HuH-7 (cell line): ENCODE measurements at regions not wholly inside any gene's neighbourhood (a gene's known extent, or its start where the extent isn't known, plus 50 kb on each side); places are given as distances from the start of the nearest gene placed in this dataset.
"Not testable (repeated sequence)": the region's sequence is repeated elsewhere in the genome, so short reads cannot be mapped to it uniquely, and the experiment has no call there.

Source experiments
- DNase-seq: peaks from one replicate; pipeline ENCODE4 v3.0.0; 2011; ENCODE audit warnings: low spot score

DNA sequence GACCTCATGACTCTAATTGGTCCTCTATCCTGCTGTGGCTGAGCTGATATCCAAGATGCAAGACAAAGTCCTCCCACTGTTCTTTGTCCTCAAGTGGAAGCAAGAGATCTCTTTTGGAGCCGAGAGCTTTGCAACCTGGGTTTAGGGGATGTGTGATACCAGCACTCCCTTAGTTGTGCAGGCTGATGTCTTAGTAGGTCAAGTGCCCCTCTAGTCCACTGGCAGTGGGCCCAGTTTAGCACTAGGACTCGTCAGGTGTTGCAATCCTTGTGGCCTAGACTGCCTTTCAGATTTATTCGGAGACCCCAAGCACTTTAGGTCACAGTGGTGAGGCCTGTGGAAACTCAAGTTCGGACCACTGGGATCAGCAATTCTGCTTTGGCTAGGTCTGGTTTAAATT lies 64.0 kb downstream of the GPRASP3 start:
- no peak for DNase-seq

DNA sequence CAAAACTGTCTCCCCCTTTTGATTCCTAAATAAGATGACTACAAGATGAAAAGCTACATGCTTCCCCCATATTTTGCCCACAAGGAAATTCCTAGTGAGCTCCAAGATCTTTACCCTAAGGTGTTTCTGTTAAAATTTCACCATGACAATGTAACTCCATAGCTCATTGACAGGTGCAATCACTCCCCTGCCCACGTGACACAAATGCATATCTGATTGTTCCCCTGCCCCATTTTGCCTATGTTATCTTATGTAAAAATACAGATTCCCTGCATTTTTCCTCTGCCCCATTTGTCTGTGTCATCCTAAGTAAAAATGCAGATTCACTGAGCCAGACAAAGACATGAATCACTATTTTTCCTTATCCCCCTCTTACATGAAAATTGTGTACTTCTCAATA lies 66.7 kb downstream of the GPRASP3 start:
- no peak for DNase-seq

DNA sequence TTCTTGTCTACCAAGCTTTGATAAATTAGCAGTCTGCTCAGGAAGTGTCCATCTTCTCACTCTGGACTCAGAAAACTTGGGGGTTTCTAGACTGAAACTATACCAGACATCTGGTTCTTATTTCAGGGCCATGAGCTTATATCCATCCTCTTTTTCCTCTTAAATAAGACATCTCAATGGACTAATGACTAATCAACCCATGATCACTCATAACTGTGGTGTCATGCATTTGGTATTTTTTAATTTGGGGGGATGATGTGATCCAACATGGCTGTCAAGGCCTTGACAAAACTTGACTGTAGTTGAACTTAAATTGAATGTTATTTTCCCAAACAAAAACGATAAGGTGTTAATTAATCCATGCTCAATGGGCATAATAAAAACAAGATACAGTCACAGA lies 87.8 kb downstream of the GPRASP3 start:
- no peak for DNase-seq

- DNase-seq = not testable (repeated sequence)
Observed at GRCh38 chrX:102818269-102818668, 97.7 kb downstream of the GPRASP3 start.

GRCh38 chrX:102832661-102833060 lies 104.4 kb upstream of the RAB40AL start:
- no peak for DNase-seq

- no peak for DNase-seq
Observed at GRCh38 chrX:102833136-102833535, 103.9 kb upstream of the RAB40AL start.

DNA sequence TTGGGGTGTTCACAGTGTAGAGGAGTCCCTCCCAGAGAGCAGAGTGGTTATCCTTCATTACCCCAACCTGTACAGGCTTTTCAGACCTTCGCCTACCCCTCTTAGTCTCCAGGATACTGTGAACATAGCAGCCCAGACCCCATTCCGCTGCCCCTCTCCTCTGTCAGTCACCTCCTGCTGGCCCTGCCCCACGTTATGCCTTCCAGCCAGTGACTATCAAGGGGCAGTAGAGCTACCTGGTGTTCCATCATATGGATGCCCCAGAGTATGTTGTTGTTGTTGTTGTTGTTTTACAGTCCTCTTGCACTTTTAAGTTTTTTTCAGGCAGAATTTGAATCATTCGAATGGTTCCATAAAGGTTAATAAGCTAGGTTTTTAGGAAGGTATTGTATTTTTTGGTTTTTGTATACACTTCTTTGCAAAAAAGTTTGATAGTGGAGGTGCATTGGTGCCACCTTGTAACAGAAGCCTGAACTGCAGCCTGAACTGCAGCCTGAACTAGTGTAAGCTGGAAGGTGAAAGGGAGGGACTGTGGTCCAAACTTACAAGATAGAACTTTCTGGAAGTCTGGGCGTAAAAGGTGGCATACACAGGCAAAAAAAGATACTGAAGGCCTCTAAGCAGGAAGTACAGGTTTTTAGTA lies 101.4 kb upstream of the RAB40AL start:
- peak; percentile 6 for DNase-seq

GRCh38 chrX:102837847-102838246 lies 99.2 kb upstream of the RAB40AL start:
- no peak for DNase-seq

DNA sequence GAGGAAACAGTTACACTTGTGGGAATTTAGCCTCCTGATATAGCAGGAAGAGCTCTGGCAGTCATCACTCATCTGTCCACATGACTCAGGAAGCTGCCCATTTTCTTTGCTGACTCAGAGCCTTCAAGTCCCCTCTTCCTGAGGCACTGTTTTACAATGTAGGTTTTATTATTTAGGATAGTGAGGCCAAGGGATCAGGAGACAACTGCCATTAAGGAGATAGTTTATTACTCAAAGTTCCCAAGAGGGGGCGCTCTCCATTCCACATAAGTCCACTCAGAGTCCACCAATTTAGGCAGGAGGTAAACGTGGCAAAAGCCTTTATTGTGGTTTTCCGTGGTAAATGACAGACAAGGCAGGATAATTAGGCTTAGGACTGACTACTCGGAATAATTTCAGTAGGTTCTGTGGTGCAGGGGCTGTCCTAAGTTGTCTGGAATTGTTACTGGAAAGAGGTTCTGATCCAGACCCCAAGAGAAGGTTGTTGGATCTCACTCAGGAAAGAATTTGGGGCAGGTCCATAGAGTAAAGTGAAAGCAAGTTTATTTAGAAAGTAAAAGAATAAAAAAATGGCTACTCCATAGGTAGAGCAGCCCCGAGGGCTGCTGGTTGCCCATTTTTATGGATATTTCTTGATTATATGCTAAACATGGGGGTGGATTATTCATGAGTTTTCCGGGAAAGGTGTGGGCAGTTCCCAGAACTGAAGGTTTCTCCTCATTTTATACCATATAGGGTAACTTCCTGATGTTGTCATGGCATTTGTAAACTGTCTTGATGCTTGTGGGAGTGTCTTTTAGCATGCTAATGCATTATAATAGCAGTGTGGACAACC lies 96.0 kb upstream of the RAB40AL start:
- DNase-seq = no peak

DNA sequence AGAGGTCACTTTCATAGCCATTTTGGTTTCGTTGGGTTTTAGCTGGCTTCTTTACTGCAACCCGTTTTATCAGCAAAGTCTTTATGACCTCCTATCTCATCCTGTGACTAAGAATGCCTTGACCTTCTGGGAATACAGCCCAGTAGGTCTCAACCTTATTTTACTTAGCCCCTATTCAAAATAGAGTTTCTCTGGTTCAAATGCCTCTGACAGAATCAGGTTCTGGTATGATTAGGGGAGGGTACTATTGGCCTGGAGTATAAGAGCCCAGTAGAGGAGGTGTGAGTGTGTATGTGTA lies 95.4 kb upstream of the RAB40AL start:
- DNase-seq = no peak

DNA sequence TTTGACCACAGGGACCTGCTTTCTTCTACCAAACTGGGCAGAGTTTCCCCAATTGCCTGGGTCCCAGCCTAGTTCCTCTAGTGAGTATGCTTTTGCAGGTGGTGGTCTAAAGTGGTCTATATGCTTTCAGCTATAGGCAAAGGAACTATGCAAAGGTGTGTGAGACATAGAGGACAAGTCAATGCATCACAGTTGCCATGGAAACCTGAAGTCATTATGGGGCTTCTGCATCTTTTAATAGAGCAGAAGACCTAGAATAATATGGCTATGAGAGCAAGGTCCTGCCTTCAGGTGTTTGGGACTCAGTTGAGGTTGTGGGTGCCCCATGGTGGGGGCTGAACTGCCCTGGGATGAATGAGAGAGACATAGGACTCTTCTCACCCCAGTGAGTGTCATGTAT lies 92.1 kb upstream of the RAB40AL start:
- no peak for DNase-seq

- no peak for DNase-seq
Observed at GRCh38 chrX:102846544-102847236, 90.4 kb upstream of the RAB40AL start.

DNA sequence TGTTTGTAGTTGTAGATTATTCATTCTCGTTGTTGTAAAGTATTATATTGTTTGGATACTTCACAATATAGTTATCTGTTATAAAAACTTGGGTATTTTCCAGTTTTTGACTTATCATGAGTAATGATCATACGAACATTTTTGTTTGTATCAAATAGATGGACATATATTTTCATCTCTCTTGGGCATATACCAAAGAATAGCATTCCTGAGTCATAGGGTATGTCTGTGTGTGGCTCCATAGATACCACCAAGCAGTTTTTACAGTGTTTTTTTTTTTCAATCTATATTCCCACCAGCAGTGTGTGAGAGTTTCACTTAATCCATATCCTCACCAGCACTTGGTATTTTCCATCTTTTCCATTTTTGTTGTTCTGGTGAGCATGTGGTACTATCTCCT lies 89.7 kb upstream of the RAB40AL start:
- DNase-seq = no peak

- DNase-seq = no peak
Observed at GRCh38 chrX:102849396-102849795, 87.7 kb upstream of the RAB40AL start.

DNA sequence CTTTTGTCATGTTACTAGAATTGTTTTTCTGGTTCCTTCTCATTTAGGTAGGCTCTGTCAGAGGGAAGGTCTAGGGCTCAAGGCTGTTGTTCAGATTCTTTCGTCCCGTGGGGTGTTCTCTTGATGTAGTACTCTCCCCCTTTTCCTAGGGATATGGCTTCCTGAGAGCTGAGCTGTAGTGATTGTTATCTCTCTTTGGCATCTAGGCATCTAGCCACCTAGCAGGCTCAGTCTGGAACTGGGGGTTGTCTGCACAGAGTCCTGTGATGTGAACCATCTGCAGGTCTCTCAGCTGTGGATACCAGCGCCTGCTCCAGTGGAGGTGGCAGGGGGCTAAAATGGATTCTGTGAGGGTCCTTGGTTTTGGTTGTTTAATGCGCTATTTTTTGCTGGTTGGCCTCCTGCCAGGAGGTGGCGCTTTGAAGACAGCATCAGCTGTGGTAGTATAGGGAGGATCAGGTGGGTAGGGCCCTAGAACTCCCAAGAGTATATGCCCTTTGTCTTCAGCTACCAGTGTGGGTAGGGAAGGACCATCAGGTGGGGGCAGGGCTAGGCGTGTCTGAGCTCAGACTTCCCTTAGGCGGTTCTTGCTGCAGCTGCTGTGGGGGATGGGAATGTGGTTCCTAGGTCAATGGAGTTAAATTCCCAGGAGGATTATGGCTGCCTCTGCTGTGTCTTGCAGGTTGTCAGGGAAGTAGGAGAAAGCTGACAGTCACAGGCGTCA lies 78.1 kb upstream of the RAB40AL start:
- DNase-seq = not testable (repeated sequence)

GRCh38 chrX:102859550-102859871 lies 77.6 kb upstream of the RAB40AL start:
- no peak for DNase-seq

DNA sequence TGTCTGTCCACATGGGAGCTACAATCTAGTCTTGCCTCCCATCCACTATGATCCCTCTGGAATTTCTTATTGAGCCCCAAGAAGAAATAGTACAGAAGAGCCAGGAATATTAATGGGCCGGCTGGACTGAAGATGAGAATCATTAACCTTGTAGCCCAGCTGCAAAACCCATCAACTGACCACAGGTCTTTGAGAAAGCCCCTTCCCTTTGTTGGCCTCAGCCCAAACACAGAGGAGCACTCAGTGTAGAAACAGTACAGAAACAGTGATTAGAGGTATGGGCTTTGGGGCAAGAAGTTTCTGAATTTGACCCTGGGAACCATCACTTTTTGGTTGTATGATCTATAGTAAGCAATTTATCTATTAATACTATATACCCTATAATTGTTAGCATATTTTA lies 76.8 kb upstream of the RAB40AL start:
- no peak for DNase-seq

GRCh38 chrX:102863735-102864134 lies 73.3 kb upstream of the RAB40AL start:
- peak; percentile 28 for DNase-seq

- no peak for DNase-seq
Observed at GRCh38 chrX:102866981-102867656, 70.0 kb upstream of the RAB40AL start.

GRCh38 chrX:102883491-102883890 lies 53.6 kb upstream of the RAB40AL start:
- no peak for DNase-seq
